HG03571 (cell line): ENCODE measurements at regions not wholly inside any gene's neighbourhood (a gene's known extent, or its start where the extent isn't known, plus 50 kb on each side); places are given as distances from the start of the nearest gene placed in this dataset.
"Not testable (repeated sequence)": the region's sequence is repeated elsewhere in the genome, so short reads cannot be mapped to it uniquely, and the experiment has no call there.

ENCODE experiments used
- ATAC-seq: cut with Tn5 transposase; IDR thresholded peaks from one replicate; pipeline ENCODE4 v1.9.1; 2021; ENCODE audit not compliant: unreplicated experiment

GRCh38 chr12:86526060-86526595 is 269.9 kb upstream of the MGAT4C start:
- no peak for ATAC-seq

DNA sequence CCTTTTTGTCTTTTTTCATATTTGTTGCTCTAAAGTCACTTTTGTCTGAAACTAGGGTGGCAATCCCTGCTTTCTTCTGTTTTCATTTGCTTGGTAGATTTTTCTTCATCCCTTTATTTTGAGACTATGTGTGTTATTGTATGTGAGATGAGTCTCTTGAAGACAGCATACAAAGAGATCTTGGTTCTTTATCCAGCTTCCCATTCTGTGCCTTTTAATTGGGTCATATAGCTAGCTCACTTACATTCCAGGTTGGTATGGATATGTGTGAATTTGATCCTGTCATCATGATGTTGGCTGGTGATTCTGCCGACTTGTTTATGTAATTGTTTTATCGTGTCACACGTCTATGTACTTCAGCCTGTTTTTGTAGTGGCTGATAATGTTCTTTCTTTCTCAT is 267.7 kb upstream of the MGAT4C start:
- no peak for ATAC-seq

- ATAC-seq: no peak
These were observed 265.7 kb upstream of the MGAT4C start for GRCh38 chr12:86521870-86522269.

- ATAC-seq: no peak
These were observed 257.0 kb upstream of the MGAT4C start for GRCh38 chr12:86513226-86513625.

- no peak for ATAC-seq
These were observed 240.4 kb upstream of the MGAT4C start for GRCh38 chr12:86496595-86496994.

DNA sequence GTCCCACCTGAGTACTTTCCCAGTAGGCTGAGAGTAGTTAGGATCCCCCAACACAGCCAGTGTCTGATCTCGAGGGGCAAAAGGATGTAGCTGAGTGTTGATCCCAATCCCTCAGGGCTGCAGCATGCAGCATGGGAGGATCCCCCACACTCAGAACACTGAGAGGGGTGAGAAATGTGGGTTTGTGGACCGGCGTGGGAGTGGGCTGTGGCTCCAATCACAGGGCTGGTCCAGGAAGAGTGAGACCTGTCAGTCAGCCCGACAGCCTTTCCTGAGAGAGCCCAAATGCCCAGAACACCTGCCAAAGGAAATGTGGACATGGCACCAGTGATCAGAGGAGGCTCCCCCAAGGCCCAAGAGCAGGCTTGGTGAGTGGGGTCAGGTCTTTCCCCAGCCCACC is 228.3 kb upstream of the MGAT4C start:
- no peak for ATAC-seq

GRCh38 chr12:86473231-86473630 is 217.0 kb upstream of the MGAT4C start:
- ATAC-seq: no peak

GRCh38 chr12:86456776-86457175 is 200.6 kb upstream of the MGAT4C start:
- no peak for ATAC-seq

- ATAC-seq: no peak
These were observed 200.1 kb upstream of the MGAT4C start for GRCh38 chr12:86456241-86456640.

DNA sequence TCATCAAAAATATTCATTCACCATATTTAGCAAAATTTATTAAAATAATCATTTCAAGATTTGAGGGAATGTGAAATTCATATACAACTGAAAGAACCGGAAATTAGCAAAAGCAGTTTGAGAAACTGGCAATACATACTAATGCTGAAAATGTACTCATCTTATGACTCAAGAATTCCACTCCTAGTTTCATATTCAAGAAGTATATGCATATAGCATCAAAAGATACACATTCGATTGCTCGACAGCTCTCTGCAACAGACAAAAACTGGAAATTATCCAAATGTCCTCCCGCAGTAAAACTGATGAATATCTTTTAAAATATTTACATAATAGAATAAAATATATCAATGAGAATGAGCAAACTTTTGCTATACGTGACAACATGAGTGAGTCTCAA is 189.2 kb upstream of the MGAT4C start:
- no peak for ATAC-seq

GRCh38 chr12:86435053-86435452 is 178.9 kb upstream of the MGAT4C start:
- ATAC-seq: no peak

GRCh38 chr12:86429824-86430223 is 173.6 kb upstream of the MGAT4C start:
- ATAC-seq: no peak

- ATAC-seq: no peak
These were observed 165.1 kb upstream of the MGAT4C start for GRCh38 chr12:86421333-86421732.

DNA sequence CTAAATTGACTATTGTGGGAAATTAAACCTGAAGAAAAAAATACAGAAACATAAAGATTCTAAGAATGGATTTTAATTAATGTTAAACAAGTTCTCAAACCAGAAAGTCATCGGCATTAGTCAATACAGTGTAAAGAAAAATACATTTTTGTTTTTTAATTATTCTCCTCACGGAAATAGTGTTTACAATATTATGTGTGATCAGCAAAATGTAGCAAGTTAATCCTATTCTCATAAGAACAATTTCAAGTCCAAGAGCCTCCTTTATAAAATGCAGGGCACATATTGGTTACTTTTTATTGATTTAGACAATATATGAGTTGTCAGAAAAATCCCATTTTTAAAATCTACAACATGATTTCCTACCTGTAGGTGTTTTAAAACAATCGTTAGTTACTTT is 158.0 kb upstream of the MGAT4C start:
- no peak for ATAC-seq

GRCh38 chr12:86411710-86412109 is 155.5 kb upstream of the MGAT4C start:
- ATAC-seq: no peak

DNA sequence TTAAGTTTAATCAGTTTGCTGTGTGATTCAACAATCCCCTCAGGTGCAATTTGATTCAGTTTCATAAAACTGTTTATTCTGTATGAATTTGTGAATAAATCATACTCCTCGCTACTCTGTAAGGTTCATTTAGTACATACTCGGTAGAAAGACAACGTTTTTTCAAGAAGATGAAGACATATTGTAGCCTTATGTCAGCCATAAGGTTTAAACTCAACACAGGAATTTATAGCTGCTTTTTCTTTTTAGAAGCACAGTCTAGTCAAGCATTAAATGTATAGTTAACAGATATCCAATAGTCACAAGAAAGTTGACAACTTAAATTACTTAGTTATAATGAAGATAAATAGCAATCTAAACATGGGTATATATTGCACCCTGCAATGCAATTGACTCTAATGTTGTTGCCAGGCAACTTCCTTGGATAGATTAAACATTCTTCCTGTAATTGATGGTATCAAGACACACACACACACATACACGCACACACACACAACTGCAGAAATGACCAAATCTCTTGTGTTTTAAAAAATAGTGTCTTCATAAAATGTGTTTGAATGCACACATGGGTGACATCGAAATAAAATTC is 151.5 kb upstream of the MGAT4C start:
- no peak for ATAC-seq

GRCh38 chr12:86389949-86390348 is 133.8 kb upstream of the MGAT4C start:
- ATAC-seq: no peak

DNA sequence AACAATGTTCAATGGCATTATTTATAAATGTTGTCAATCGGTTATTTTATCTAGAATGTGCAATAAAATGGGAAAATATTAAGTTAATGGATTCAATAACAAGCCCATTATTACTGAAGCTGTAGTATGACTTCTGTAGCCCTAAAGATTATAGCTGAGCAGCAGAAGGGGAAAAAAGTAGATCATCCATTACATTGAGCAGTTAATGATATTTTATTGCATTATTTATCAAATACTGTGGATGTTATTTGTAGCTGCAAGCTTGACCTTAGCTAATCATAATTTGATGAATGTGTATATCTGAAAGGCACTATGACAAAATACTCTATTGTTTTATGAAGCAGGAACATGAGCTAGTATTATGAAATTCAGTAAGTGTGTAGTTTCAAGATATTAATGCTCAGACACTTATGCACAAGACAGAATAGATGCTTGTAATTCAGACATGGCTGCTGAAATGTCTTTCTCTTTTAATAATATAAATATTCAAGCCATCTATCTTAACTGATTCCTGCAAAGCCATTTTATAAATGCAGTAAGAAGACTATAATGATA is 131.5 kb upstream of the MGAT4C start:
- ATAC-seq: no peak

GRCh38 chr12:86383759-86384158 is 127.6 kb upstream of the MGAT4C start:
- not testable (repeated sequence) for ATAC-seq

DNA sequence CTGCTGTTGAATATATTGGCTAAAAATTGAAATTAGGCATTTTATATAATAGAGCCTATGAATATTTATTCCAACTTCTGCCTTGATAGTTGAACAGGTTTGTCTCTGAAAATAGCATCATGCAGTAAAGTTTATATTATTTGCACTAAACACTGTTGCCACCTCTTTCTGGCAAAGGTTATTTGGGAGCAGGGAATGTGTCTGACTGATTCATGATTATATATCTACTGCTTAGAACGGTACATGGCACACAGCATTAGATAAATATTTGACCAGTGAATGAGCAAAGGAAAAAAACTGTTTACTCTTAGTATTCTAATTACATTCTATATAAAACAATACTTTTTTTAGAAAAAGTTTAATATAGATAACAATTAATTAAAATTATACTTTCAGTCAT is 123.1 kb upstream of the MGAT4C start:
- no peak for ATAC-seq

- ATAC-seq: no peak
These were observed 119.9 kb upstream of the MGAT4C start for GRCh38 chr12:86376052-86376451.

DNA sequence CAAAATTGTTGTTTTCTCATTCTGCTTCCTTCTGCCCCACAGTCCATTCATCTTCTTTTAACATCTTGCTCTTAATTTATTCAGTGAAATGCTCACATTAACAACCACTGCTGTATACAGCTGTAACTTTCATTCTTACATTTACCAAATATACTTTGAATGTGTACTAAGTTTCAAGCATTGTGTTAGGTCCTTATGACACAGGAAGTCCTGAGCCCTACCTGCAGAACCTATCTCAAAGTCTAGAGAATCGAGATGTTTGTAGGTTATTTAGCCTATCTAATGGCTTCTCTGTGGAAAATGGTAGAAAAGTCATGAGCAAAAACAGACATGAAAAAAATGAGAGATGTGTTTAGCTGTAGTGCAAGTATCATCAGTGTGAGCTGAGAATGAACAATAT is 117.6 kb upstream of the MGAT4C start:
- ATAC-seq: no peak

- no peak for ATAC-seq
These were observed 110.9 kb upstream of the MGAT4C start for GRCh38 chr12:86367137-86367536.
